Stimulated activated CD8-positive, alpha-beta memory T cell treated with anti-CD3 and anti-CD28 coated beads, Interleukin-7, amount 100 ng/mL, for 48 hours (primary cell): ENCODE measurements at regions not wholly inside any gene's neighbourhood (a gene's known extent, or its start where the extent isn't known, plus 50 kb on each side); places are given as distances from the start of the nearest gene placed in this dataset.

ENCODE experiments used
- DNase-seq, 2 donors: peaks; one replicate each; pipeline ENCODE4 v3.0.0-alpha.2; 2020; ENCODE audit warnings: low read depth in 1 of 2; ENCODE audit errors: extremely low read depth in 1 of 2

- DNase-seq: no peak
Measured at GRCh38 chr11:104369761-104370160, 205.8 kb upstream of the PDGFD start.

GRCh38 chr11:104366321-104366734, 202.4 kb upstream of the PDGFD start:
- DNase-seq: no peak

- DNase-seq: no peak
Measured at GRCh38 chr11:104365676-104366075, 201.7 kb upstream of the PDGFD start.

GRCh38 chr11:104361975-104362374, 198.0 kb upstream of the PDGFD start:
- DNase-seq: no peak

- no peak for DNase-seq
Measured at GRCh38 chr11:104352036-104352435, 188.1 kb upstream of the PDGFD start.

GRCh38 chr11:104343578-104343977, 179.6 kb upstream of the PDGFD start:
- no peak for DNase-seq

- DNase-seq: no peak
Measured at GRCh38 chr11:104340590-104340989, 176.6 kb upstream of the PDGFD start.

GRCh38 chr11:104339380-104339831, 175.5 kb upstream of the PDGFD start:
- DNase-seq: no peak

- DNase-seq: no peak
Measured at GRCh38 chr11:104338186-104338585, 174.2 kb upstream of the PDGFD start.

- DNase-seq: no peak
Measured at GRCh38 chr11:104337273-104337672, 173.3 kb upstream of the PDGFD start.

GRCh38 chr11:104333977-104334376, 170.0 kb upstream of the PDGFD start:
- DNase-seq: no peak

GRCh38 chr11:104332110-104332509, 168.2 kb upstream of the PDGFD start:
- DNase-seq: no peak

GRCh38 chr11:104329078-104329665, 165.2 kb upstream of the PDGFD start:
- no peak for DNase-seq

GRCh38 chr11:104328512-104328907, 164.6 kb upstream of the PDGFD start:
- no peak for DNase-seq

GRCh38 chr11:104327861-104328511, 164.0 kb upstream of the PDGFD start:
- DNase-seq: no peak

GRCh38 chr11:104325093-104325492, 161.1 kb upstream of the PDGFD start:
- DNase-seq: no peak

GRCh38 chr11:104324276-104324675, 160.3 kb upstream of the PDGFD start:
- DNase-seq: no peak

GRCh38 chr11:104323841-104324240, 159.9 kb upstream of the PDGFD start:
- DNase-seq: no peak

- DNase-seq: no peak
Measured at GRCh38 chr11:104322696-104323095, 158.7 kb upstream of the PDGFD start.

- DNase-seq: no peak
Measured at GRCh38 chr11:104320956-104321355, 157.0 kb upstream of the PDGFD start.

- no peak for DNase-seq
Measured at GRCh38 chr11:104320097-104320496, 156.2 kb upstream of the PDGFD start.

- DNase-seq: no peak
Measured at GRCh38 chr11:104319396-104319795, 155.4 kb upstream of the PDGFD start.
